NCI-H2029 treated with DMSO at 0.1 percent for 48 hours (cell line): ENCODE measurements at regions not wholly inside any gene's neighbourhood (a gene's known extent, or its start where the extent isn't known, plus 50 kb on each side); places are given as distances from the start of the nearest gene placed in this dataset.

ENCODE experiments used
- DNase-seq: peaks from one replicate; lab custom pipeline; 2025; lab: John Stamatoyannopoulos, UW

DNA sequence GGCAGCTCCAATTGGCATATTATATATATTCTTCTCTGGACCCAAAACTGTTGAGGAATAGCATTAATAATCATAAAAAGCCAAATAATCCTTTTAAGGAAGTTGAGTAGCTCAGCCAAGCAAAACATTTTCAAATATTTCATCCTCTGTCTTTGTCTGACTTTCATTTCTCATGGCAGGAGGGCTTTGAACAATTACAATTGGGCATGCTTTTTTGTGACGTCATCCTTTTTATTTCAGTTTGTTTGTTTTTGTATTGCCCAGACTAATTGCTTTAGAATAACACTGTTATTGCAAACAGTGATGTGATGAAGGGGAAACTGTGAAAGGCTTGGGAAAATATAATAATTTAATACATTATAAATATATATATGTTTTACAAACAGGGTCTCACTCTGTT lies 65.2 kb upstream of the MAP1B start:
- DNase-seq = no peak

DNA sequence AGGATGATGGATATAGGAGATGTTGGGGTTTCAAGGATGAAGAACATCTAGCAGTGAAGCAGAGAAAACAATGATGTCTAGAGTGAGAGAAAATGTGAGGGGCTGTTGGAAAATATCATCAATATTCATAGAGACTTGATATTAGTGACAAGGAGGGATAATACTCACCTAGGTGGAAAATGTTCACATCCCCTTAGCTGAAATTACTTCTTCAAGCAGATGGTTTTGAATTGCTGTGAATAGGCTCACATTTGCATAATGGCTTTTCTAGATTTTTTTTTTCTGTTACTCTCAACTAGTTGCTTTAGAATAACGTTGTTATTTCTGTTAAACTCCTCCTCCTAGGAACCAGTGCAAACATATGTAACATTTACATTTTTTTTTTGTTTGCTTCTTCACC lies 61.6 kb upstream of the MAP1B start:
- no peak for DNase-seq

DNA sequence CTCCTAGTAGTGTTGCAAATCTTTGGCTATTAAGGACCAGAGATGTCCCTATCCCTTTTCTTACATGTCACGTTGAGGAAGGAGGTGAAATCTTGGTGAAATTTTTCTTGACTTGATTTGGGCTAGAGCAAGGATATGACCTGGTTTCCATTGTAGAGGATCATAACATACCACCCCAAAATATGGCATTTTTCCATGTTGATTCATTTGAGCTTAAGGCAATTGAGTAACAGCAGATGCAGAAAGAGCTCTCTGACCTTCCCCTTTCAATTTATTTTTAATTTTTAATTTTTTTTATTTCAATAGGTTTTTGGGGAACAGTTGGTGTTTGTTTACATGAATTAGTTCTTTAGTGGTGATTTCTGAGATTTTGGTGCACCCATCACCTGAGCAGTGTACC lies 61.2 kb upstream of the MAP1B start:
- no peak for DNase-seq

DNA sequence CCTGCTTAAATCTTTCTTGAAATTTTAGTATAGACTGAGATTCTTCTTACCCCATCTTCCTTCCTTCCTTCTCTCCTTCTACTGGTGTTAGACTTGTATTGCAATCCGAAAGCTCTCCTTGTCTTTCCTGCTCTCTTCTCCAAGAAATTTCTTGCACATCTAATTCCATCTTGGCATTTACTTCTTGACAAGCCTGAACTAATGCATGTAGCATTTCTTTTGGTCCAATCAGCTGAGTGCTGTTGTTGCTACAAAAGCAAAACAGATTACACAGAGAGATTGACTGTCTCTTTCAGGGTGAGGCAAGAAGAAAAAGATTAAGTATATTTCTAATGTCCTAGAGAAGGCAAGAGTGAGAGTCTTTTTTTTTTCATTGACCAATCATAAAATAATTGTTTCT lies 51.6 kb upstream of the MAP1B start:
- no peak for DNase-seq
